ENCODE measurements at regions not wholly inside any gene's neighbourhood (a gene's known extent, or its start where the extent isn't known, plus 50 kb on each side); places are given as distances from the start of the nearest gene placed in this dataset.
"Not testable (repeated sequence)": the region's sequence is repeated elsewhere in the genome, so short reads cannot be mapped to it uniquely, and the experiment has no call there.

DNA sequence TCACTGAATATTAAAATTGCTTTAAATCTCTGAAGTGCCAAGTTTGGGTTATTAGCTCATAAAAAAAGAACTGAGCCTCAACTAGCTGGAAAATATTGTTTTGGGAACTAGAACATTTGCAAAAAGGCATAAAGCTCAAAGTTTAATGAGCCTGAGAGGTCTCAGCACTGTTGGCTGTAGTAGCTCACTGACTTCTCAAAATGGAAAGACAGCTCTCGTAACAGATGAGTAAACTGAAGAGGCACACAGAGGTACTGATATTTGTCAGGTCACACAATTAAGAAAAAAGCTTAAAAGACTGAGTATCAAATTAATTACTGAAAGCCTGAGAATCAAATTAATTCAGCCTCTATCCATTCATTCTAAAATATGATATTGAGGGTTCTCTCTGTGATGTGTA, 100.6 kb downstream of the DDX11 start:
- TF ChIP-seq, protein P1, sequence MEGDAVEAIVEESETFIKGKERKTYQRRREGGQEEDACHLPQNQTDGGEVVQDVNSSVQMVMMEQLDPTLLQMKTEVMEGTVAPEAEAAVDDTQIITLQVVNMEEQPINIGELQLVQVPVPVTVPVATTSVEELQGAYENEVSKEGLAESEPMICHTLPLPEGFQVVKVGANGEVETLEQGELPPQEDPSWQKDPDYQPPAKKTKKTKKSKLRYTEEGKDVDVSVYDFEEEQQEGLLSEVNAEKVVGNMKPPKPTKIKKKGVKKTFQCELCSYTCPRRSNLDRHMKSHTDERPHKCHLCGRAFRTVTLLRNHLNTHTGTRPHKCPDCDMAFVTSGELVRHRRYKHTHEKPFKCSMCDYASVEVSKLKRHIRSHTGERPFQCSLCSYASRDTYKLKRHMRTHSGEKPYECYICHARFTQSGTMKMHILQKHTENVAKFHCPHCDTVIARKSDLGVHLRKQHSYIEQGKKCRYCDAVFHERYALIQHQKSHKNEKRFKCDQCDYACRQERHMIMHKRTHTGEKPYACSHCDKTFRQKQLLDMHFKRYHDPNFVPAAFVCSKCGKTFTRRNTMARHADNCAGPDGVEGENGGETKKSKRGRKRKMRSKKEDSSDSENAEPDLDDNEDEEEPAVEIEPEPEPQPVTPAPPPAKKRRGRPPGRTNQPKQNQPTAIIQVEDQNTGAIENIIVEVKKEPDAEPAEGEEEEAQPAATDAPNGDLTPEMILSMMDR (IDR thresholded peaks at IDR 0.05): not testable (repeated sequence)
- not testable (repeated sequence) for TF ChIP-seq NR2C2 (CRISPR knock-in tag; IDR thresholded peaks at IDR 0.05); ELF4 (CRISPR knock-in tag; IDR thresholded peaks at IDR 0.05; ENCODE audit: low read depth)
